HL-60 (cell line): ENCODE measurements at regions not wholly inside any gene's neighbourhood (a gene's known extent, or its start where the extent isn't known, plus 50 kb on each side); places are given as distances from the start of the nearest gene placed in this dataset.

ENCODE experiments used
- CTCF ChIP-seq: IDR thresholded peaks from one replicate; pipeline ENCODE4 v1.5.1; 2011; ENCODE audit warnings: low read length, control low read depth, inconsistent platforms; ENCODE audit not compliant: insufficient read depth
- REST ChIP-seq: IDR thresholded peaks from 2 replicates; pipeline ENCODE4 v1.6.1; 2012; ENCODE audit warnings: low read depth; ENCODE audit not compliant: insufficient replicate concordance

- no peak for TF ChIP-seq CTCF
- no peak for TF ChIP-seq REST
Measured at GRCh38 chr4:144547678-144548298, 98.2 kb upstream of the HHIP start.
